OCI-LY1 (cell line): ENCODE measurements at regions not wholly inside any gene's neighbourhood (a gene's known extent, or its start where the extent isn't known, plus 50 kb on each side); places are given as distances from the start of the nearest gene placed in this dataset.

ENCODE experiments used
- H2AFZ ChIP-seq: fragments of 200-600 bp; sonication (generic), shearing (Covaris generic); 2 replicates; pipeline ENCODE4 v1.6.0; 2014; ENCODE audit warnings: antibody characterized with exemption, mild to moderate bottlenecking, low read length
- H3F3A ChIP-seq: fragments of 200-600 bp; sonication (generic), shearing (Covaris generic); 2 replicates; pipeline ENCODE4 v1.6.0; 2014; ENCODE audit warnings: mild to moderate bottlenecking, antibody characterized with exemption, low read length, moderate library complexity; ENCODE audit not compliant: insufficient read depth
- H3K27ac ChIP-seq: fragments of 200-600 bp; sonication (generic); 2 replicates; pipeline ENCODE4 v1.5.1; 2014; ENCODE audit warnings: low read length, mixed run types, mild to moderate bottlenecking, low read depth; ENCODE audit not compliant: poor library complexity, severe bottlenecking
- H3K27me3 ChIP-seq: fragments of 200-600 bp; sonication (generic); 2 replicates; pipeline ENCODE4 v1.6.0; 2014; ENCODE audit warnings: antibody characterized with exemption, mild to moderate bottlenecking, low read length, moderate library complexity; ENCODE audit not compliant: insufficient read depth
- H3K36me3 ChIP-seq: fragments of 200-600 bp; sonication (generic); 2 replicates; pipeline ENCODE4 v1.6.1; 2014; ENCODE audit warnings: mild to moderate bottlenecking, antibody characterized with exemption, low read length, moderate library complexity, mixed read lengths; ENCODE audit not compliant: insufficient read depth
- H3K4me1 ChIP-seq: fragments of 200-600 bp; sonication (generic); 2 replicates; pipeline ENCODE4 v1.5.1; 2014; ENCODE audit warnings: mild to moderate bottlenecking, low read length, moderate library complexity; ENCODE audit not compliant: insufficient read depth, severe bottlenecking
- H3K4me2 ChIP-seq: fragments of 200-600 bp; sonication (generic), shearing (Covaris generic); 2 replicates; pipeline ENCODE4 v1.6.1; 2014; ENCODE audit warnings: low read length
- H3K4me3 ChIP-seq: fragments of 200-600 bp; sonication (generic); 2 replicates; pipeline ENCODE4 v1.5.1; 2014; ENCODE audit warnings: low read length, low read depth, mild to moderate bottlenecking, mixed read lengths; ENCODE audit not compliant: poor library complexity, severe bottlenecking
- H3K79me2 ChIP-seq: fragments of 200-600 bp; shearing (Covaris generic); 2 replicates; pipeline ENCODE4 v1.6.1; 2016; ENCODE audit warnings: mixed run types, low read length, mixed read lengths; ENCODE audit not compliant: insufficient read depth
- H3K9ac ChIP-seq: fragments of 200-600 bp; sonication (generic), shearing (Covaris generic); 2 replicates; pipeline ENCODE4 v1.6.1; 2014; ENCODE audit warnings: mild to moderate bottlenecking, low read length, mixed read lengths
- H3K9me2 ChIP-seq: fragments of 200-600 bp; sonication (generic), shearing (Covaris generic); 2 replicates; pipeline ENCODE4 v1.6.1; 2014; ENCODE audit warnings: low read depth, mild to moderate bottlenecking, low read length, mixed read lengths
- H3K9me3 ChIP-seq: fragments of 200-600 bp; shearing (Covaris generic); 2 replicates; pipeline ENCODE4 v1.6.1; 2014; ENCODE audit warnings: low read length, mixed read lengths
- H4K20me1 ChIP-seq: fragments of 200-600 bp; sonication (generic), shearing (Covaris generic); 2 replicates; pipeline ENCODE4 v1.6.0; 2016; ENCODE audit warnings: mild to moderate bottlenecking, low read length; ENCODE audit not compliant: insufficient read depth
- EZH2 ChIP-seq: fragments of 200-600 bp; sonication (generic), shearing (Covaris generic); IDR thresholded peaks from 2 replicates; pipeline ENCODE4 v1.8.0; 2017; ENCODE audit warnings: borderline replicate concordance, mixed run types, mild to moderate bottlenecking, antibody characterized with exemption, low read length, moderate library complexity, mixed read lengths
- TF ChIP-seq, protein P1 (sequence below): fragments of 200-600 bp; sonication (generic), shearing (Covaris generic); IDR thresholded peaks from 2 replicates; pipeline ENCODE4 v1.5.1; 2017; ENCODE audit warnings: mild to moderate bottlenecking, antibody characterized with exemption, low read length, moderate library complexity, mixed read lengths

DNA sequence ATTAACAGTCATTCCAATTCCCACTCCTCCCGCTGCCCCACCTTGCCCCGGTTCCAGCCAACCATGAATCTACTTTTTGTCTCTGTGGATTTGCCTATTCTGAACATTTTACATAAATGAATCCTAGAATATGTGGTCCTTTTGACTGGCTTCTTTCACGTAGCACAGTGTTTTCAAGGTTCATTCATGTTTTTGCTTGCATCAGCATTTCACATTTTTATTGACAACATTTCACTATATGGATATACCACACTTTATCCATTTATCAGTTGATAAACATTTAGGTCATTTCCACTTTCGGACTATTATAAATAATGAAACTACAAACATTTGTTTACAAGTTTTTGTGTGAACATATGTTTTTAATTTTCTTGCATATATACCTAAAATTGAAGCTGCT is 182.0 kb downstream of the ZNF248 start:
- Histone ChIP-seq H3K36me3 (no peaks in the 10 kb centered on the region), H4K20me1 (no peaks in the 10 kb centered on the region), H3K4me2 (no peak overlapping the region), H3K79me2 (no peaks in the 10 kb centered on the region), H3K27ac (no peak overlapping the region), H3K4me1 (no peaks in the 10 kb centered on the region), H2AFZ (no peak overlapping the region), H3K27me3 (no peaks in the 10 kb centered on the region), H3K9me3 (no peaks in the 10 kb centered on the region), H3K9ac (no peak overlapping the region), H3F3A (no peaks in the 10 kb centered on the region), H3K4me3 (no peak overlapping the region), H3K9me2 (no peaks in the 10 kb centered on the region)
- TF ChIP-seq EZH2 = no peak
- TF ChIP-seq, protein P1, sequence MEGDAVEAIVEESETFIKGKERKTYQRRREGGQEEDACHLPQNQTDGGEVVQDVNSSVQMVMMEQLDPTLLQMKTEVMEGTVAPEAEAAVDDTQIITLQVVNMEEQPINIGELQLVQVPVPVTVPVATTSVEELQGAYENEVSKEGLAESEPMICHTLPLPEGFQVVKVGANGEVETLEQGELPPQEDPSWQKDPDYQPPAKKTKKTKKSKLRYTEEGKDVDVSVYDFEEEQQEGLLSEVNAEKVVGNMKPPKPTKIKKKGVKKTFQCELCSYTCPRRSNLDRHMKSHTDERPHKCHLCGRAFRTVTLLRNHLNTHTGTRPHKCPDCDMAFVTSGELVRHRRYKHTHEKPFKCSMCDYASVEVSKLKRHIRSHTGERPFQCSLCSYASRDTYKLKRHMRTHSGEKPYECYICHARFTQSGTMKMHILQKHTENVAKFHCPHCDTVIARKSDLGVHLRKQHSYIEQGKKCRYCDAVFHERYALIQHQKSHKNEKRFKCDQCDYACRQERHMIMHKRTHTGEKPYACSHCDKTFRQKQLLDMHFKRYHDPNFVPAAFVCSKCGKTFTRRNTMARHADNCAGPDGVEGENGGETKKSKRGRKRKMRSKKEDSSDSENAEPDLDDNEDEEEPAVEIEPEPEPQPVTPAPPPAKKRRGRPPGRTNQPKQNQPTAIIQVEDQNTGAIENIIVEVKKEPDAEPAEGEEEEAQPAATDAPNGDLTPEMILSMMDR = no peak

DNA sequence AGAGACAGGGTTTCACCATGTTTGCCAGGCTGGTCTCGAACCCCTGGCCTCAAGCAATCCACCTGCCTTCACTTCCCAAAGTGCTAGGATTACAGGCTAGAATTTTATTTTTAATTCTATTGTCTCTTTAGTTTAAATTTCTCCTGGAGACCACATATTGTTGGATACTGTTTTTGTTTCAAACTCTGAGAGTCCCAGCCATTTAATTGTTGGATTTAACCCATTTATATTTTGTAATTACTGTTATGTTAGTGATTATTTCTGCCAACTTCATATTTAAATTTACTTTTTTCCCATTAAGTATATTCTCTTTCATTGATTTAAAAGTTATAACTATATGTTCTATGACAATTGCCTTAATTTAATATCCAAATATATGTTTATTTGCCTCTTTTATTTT is 185.6 kb downstream of the ZNF248 start:
- Histone ChIP-seq H3K4me2 (no peak overlapping the region), H3K9me2 (no peaks in the 10 kb centered on the region), H4K20me1 (no peaks in the 10 kb centered on the region), H3K4me1 (no peaks in the 10 kb centered on the region), H3K4me3 (no peak overlapping the region), H2AFZ (no peak overlapping the region), H3K27ac (no peak overlapping the region), H3K9ac (no peak overlapping the region), H3K36me3 (no peaks in the 10 kb centered on the region), H3F3A (no peaks in the 10 kb centered on the region), H3K9me3 (no peaks in the 10 kb centered on the region), H3K27me3 (no peaks in the 10 kb centered on the region), H3K79me2 (no peaks in the 10 kb centered on the region)
- TF ChIP-seq, protein P1 = no peak

GRCh38 chr10:37667736-37668135 is 189.7 kb downstream of the ZNF248 start:
- H3F3A ChIP-seq = no peaks in the 10 kb centered on the region
- H3K9ac ChIP-seq = no peak overlapping the region
- H3K9me3 ChIP-seq = no peaks in the 10 kb centered on the region
- H3K36me3 ChIP-seq = no peaks in the 10 kb centered on the region
- H2AFZ ChIP-seq = no peak overlapping the region
- no peaks in the 10 kb centered on the region for H3K9me2 ChIP-seq
- TF ChIP-seq, protein P1 = no peak
- no peak for TF ChIP-seq EZH2
- H3K4me1 ChIP-seq = no peaks in the 10 kb centered on the region
- H3K79me2 ChIP-seq = no peaks in the 10 kb centered on the region
- no peak overlapping the region for H3K27ac ChIP-seq
- H3K4me2 ChIP-seq = no peak overlapping the region
- H3K27me3 ChIP-seq = no peaks in the 10 kb centered on the region
- H4K20me1 ChIP-seq = no peaks in the 10 kb centered on the region
- H3K4me3 ChIP-seq = no peak overlapping the region
